ENCODE measurements at regions not wholly inside any gene's neighbourhood (a gene's known extent, or its start where the extent isn't known, plus 50 kb on each side); places are given as distances from the start of the nearest gene placed in this dataset.
"Not testable (repeated sequence)": the region's sequence is repeated elsewhere in the genome, so short reads cannot be mapped to it uniquely, and the experiment has no call there.

- no peaks in the 10 kb centered on the region for H3K27me3 ChIP-seq (ENCODE audit: insufficient read depth, poor library complexity, severe bottlenecking)
- H3K27ac ChIP-seq (replicated peaks): no peak overlapping the region
- DNase-seq (ENCODE audit: low read depth in 1 of 2, low spot score in 1 of 2): no peak
- no peak overlapping the region for H3K4me3 ChIP-seq (replicated peaks; ENCODE audit: insufficient read depth, low read length)
- no peak for TF ChIP-seq CTCF (IDR thresholded peaks at IDR 0.05; ENCODE audit: insufficient read depth, low read length)
- no peak for TF ChIP-seq POLR2AphosphoS5 (IDR thresholded peaks at IDR 0.05; ENCODE audit: low read depth)
- no peak for TF ChIP-seq GABPA (IDR thresholded peaks at IDR 0.05; ENCODE audit: low read depth)
- no peak for TF ChIP-seq SPI1 (IDR thresholded peaks at IDR 0.05; ENCODE audit: borderline replicate concordance, low read depth)
- no peak for TF ChIP-seq REST (IDR thresholded peaks at IDR 0.05; ENCODE audit: insufficient replicate concordance, low read depth)
Measured at GRCh38 chr10:3635211-3635671, 149.8 kb downstream of the KLF6 start.

- not testable (repeated sequence) for H3K4me3 ChIP-seq (replicated peaks; ENCODE audit: insufficient read depth, low read length); DNase-seq (ENCODE audit: low read depth in 1 of 2, low spot score in 1 of 2); H3K27me3 ChIP-seq (ENCODE audit: insufficient read depth, poor library complexity, severe bottlenecking); H3K27ac ChIP-seq (replicated peaks)
Measured at GRCh38 chr10:3634646-3635045, 150.4 kb downstream of the KLF6 start.

GRCh38 chr10:3631701-3632330 is 153.2 kb downstream of the KLF6 start:
- TF ChIP-seq CTCF (IDR thresholded peaks at IDR 0.05; ENCODE audit: insufficient read depth, low read length) (no peak), SPI1 (IDR thresholded peaks at IDR 0.05; ENCODE audit: borderline replicate concordance, low read depth) (no peak), POLR2AphosphoS5 (IDR thresholded peaks at IDR 0.05; ENCODE audit: low read depth) (no peak), REST (IDR thresholded peaks at IDR 0.05; ENCODE audit: insufficient replicate concordance, low read depth) (no peak), GABPA (IDR thresholded peaks at IDR 0.05; ENCODE audit: low read depth) (no peak)
- H3K27ac ChIP-seq (replicated peaks): no peak overlapping the region
- no peaks in the 10 kb centered on the region for H3K27me3 ChIP-seq (ENCODE audit: insufficient read depth, poor library complexity, severe bottlenecking)
- no peak overlapping the region for H3K4me3 ChIP-seq (replicated peaks; ENCODE audit: insufficient read depth, low read length)
- no peak for DNase-seq (ENCODE audit: low read depth in 1 of 2, low spot score in 1 of 2)

- TF ChIP-seq REST (IDR thresholded peaks at IDR 0.05; ENCODE audit: insufficient replicate concordance, low read depth) (no peak), GABPA (IDR thresholded peaks at IDR 0.05; ENCODE audit: low read depth) (no peak), SPI1 (IDR thresholded peaks at IDR 0.05; ENCODE audit: borderline replicate concordance, low read depth) (no peak), POLR2AphosphoS5 (IDR thresholded peaks at IDR 0.05; ENCODE audit: low read depth) (no peak), CTCF (IDR thresholded peaks at IDR 0.05; ENCODE audit: insufficient read depth, low read length) (no peak)
- no peak for DNase-seq (ENCODE audit: low read depth in 1 of 2, low spot score in 1 of 2)
- H3K4me3 ChIP-seq (replicated peaks; ENCODE audit: insufficient read depth, low read length): no peak overlapping the region
- H3K27ac ChIP-seq (replicated peaks): no peak overlapping the region
- H3K27me3 ChIP-seq (ENCODE audit: insufficient read depth, poor library complexity, severe bottlenecking): no peaks in the 10 kb centered on the region
Measured at GRCh38 chr10:3631291-3631690, 153.7 kb downstream of the KLF6 start.
